Esophagus squamous epithelium (tissue), 5 donors: ENCODE measurements at regions not wholly inside any gene's neighbourhood (a gene's known extent, or its start where the extent isn't known, plus 50 kb on each side); places are given as distances from the start of the nearest gene placed in this dataset.

Experiments used
- DNase-seq: peaks from one replicate; lab custom pipeline; 2025; lab: John Stamatoyannopoulos, UW
- H3K27ac ChIP-seq, 4 donors: fragments of 200-600 bp; sonication (generic); one replicate each; pipeline ENCODE4 v1.5.1; 2016 to 2019; ENCODE audit warnings: mild to moderate bottlenecking in 1 of 4
- H3K27me3 ChIP-seq, 4 donors: fragments of 200-600 bp; sonication (generic); 1 replicate in 3 of 4; 2 replicates in 1 of 4; pipeline versions ENCODE4 v1.5.1 to v1.6.0; 2017 to 2021; ENCODE audit warnings: antibody characterized with exemption in 1 of 4
- H3K36me3 ChIP-seq, 3 donors: fragments of 200-600 bp; sonication (generic); one replicate each; pipeline ENCODE4 v1.5.1; 2016 to 2019
- H3K4me1 ChIP-seq, 3 donors: fragments of 200-600 bp; sonication (generic); one replicate each; pipeline ENCODE4 v1.5.1; 2017 to 2019
- H3K4me3 ChIP-seq, 4 donors: fragments of 200-600 bp; sonication (generic); 1 replicate in 3 of 4; 2 replicates in 1 of 4; pipeline ENCODE4 v1.5.1; 2016 to 2019; ENCODE audit warnings: mild to moderate bottlenecking in 2 of 4, moderate library complexity in 1 of 4
- H3K9me3 ChIP-seq, 3 donors: fragments of 200-600 bp; sonication (generic); one replicate each; pipeline ENCODE4 v1.5.1; 2016 to 2019
- POLR2A ChIP-seq, 4 donors: fragments of 450-650 bp; IDR thresholded peaks; one replicate each; pipeline ENCODE4 v1.6.1; 2017; ENCODE audit warnings: antibody characterized with exemption in 4 of 4, mild to moderate bottlenecking in 4 of 4, moderate library complexity in 3 of 4
- WGBS, 2 donors: methylation state at CpG; one replicate each; pipeline ENCODE4 v1.1.5; 2018; 5-methylcytosine and 5-hydroxymethylcytosine counted together
- intact Hi-C: fragments of 100-400 bp; cut with DNase I; formaldehyde crosslinking; loops from one replicate; pipeline ENCODE4 v1.15.0; 2022
- TF ChIP-seq, protein P1 (sequence below), 6 experiments: fragments of 450-650 bp in 4 of 6; fragments of 200-600 bp in 2 of 6; sonication (generic) in 2 of 6; IDR thresholded peaks; one replicate each; pipeline ENCODE4 v1.5.1; 2016 to 2019; ENCODE audit warnings: antibody characterized with exemption in 6 of 6, mild to moderate bottlenecking in 4 of 6, moderate library complexity in 4 of 6
- donor health status: DM: yes; HTN: yes; CAD: no.

DNA sequence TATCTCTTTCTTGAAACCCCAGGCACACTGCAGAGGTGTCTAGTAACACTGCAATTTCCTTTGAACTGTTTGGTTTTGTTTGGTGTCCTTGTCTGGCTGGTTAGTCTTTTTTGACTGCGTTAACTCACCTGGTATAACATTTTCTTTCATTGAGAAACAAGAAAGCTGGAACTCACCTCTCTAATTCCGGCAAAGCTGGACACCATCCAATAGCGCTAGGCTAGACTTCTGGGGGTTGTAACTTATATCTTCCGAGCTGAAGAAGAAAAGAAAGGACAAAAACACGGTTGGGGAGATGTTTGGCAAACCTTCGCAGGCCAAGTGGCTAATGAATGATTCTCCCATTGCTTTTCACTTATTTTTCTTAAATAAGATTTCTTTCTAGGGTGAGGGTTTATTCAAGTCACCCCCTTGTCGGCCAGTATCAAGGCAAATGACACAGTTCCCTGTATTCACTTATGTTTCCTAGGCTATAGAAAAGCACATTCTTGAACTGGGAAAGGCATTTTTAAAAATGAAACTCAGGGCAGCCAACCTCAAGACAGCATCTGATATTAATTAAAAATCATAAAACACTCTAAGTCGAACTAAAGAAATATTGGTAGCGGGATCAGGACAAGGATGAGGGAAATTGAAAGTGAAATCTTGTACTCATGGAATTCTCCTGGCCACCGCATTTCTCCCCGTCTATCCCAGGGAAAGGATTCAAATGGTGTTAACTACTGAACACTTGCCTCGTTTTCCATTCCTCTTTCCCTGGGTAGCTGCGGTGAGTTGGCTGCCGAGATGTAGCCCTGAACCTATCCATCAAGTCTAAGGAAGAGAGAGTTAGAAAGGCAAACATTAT, 95.9 kb upstream of the ZFHX3 start:
- WGBS, 2 donors: 24 to 37% methylated on average over 14 of the region's 14 CpGs
- Histone ChIP-seq H3K36me3 (no peaks in the 10 kb centered on the region), H3K4me1 (peaks cover 0 to 10% (median 0%) of the 10 kb centered on the region in 3 donors), H3K27me3 (peaks cover 0 to 11% (median 0%) of the 10 kb centered on the region in 4 donors), H3K27ac (peak overlapping the region in 3 of 4 donors; percentile 34 to 59 (median 46)), H3K4me3 (peak overlapping the region in 3 of 4 donors; percentile 14 to 56 (median 28)), H3K9me3 (no peaks in the 10 kb centered on the region)
- DNase-seq: no peak
- intact Hi-C loops: no loop called here
- TF ChIP-seq, protein P1, sequence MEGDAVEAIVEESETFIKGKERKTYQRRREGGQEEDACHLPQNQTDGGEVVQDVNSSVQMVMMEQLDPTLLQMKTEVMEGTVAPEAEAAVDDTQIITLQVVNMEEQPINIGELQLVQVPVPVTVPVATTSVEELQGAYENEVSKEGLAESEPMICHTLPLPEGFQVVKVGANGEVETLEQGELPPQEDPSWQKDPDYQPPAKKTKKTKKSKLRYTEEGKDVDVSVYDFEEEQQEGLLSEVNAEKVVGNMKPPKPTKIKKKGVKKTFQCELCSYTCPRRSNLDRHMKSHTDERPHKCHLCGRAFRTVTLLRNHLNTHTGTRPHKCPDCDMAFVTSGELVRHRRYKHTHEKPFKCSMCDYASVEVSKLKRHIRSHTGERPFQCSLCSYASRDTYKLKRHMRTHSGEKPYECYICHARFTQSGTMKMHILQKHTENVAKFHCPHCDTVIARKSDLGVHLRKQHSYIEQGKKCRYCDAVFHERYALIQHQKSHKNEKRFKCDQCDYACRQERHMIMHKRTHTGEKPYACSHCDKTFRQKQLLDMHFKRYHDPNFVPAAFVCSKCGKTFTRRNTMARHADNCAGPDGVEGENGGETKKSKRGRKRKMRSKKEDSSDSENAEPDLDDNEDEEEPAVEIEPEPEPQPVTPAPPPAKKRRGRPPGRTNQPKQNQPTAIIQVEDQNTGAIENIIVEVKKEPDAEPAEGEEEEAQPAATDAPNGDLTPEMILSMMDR (IDR thresholded peaks at IDR 0.05): no peak
- no peak for TF ChIP-seq POLR2A (IDR thresholded peaks at IDR 0.05)

DNA sequence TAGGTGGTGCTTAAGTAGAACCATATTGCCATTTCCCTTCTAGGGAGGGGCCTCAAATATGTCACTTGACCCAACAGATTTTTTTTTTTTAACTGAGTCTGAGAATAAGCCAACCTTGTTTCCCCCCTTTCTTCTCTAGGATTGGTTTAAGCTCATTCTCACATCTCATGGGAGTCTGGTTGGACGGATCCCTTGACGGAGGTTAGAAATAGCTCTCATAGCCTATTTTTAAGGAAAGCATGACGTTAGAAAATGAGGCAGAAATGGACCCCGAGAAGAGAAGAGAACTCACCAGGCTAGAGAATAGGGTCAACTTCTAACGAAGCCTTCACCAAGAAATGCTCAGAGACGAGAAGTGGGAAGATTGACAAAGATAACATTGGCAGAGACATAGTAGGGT, 95.1 kb upstream of the ZFHX3 start:
- TF ChIP-seq POLR2A (IDR thresholded peaks at IDR 0.05): no peak
- H3K27me3 ChIP-seq: peaks cover 0 to 11% (median 0%) of the 10 kb centered on the region in 4 donors
- DNase-seq: no peak
- H3K36me3 ChIP-seq: no peaks in the 10 kb centered on the region
- peaks cover 0 to 10% (median 0%) of the 10 kb centered on the region in 3 donors for H3K4me1 ChIP-seq
- intact Hi-C loops: no loop called here
- peak overlapping the region in 1 of 4 donors; percentile 56 for H3K4me3 ChIP-seq
- WGBS, 2 donors: 70 to 77% methylated on average over 5 to 6 of the region's 6 CpGs
- H3K9me3 ChIP-seq: no peaks in the 10 kb centered on the region
- H3K27ac ChIP-seq: peak overlapping the region in 2 of 4 donors; percentile 28 to 59

DNA sequence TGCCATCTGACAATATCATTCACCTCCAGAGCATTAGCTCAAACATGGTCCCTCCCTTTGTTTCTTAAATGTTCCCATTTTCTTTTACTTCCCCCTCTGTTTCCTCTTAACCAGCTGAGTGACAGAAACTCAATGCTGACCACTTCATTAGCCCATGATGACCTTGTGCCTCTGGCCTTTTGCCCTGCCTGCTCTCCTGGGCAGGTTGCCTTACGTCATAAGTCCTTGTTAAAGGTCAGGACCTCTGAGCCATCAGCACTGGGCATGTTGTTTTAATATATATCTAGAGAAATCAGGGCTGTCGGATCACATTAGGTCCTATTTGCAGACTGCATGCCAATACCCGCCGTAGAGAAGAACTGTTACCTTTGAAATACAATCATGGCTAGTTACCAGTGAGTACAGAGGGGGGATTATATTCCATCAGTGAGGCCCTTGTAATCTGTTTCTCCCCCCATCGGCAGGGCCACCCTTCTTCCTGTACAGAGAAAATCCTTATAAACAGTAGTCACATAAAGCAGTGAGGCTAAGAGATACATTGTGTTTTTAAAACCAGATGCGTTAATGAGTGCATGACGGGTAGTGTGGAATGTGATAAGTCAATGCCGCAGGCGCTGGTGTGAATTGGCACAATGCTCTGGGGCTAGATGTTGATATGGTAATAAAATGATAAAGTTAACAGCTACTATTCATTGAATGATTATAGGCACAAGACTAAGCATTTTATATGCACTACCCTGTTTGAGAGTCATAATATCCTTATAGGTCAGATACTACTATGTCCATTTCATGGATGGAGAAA, 94.3 kb upstream of the ZFHX3 start:
- H3K4me1 ChIP-seq: peaks cover 0 to 10% (median 0%) of the 10 kb centered on the region in 3 donors
- H3K27ac ChIP-seq: no peak overlapping the region
- no peak overlapping the region for H3K4me3 ChIP-seq
- no peaks in the 10 kb centered on the region for H3K36me3 ChIP-seq
- H3K9me3 ChIP-seq: no peaks in the 10 kb centered on the region
- TF ChIP-seq, protein P1 (IDR thresholded peaks at IDR 0.05): no peak
- TF ChIP-seq POLR2A (IDR thresholded peaks at IDR 0.05): no peak
- peaks cover 0 to 11% (median 0%) of the 10 kb centered on the region in 4 donors for H3K27me3 ChIP-seq
- DNase-seq: no peak
- WGBS, 2 donors: 74 to 82% methylated on average over 7 to 9 of the region's 9 CpGs
- intact Hi-C loops: no loop called here

DNA sequence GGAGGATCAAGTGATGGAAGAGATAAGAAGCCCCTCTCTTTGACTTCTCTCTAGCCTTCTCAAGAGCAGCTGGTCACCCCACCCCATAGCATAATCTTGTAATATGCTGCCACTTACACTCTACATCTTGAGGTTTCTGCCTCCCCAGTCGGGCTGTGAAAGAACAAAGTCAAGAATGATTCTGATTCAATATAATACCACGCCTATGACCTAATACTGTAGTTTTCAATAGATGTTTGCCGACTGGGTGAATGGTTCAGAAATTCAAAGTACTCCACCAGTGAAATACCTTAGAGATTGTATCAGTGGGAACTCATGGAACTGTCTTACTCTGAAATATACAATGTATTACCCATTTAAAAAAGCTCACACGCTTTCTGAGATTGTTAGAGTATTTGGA, 93.0 kb upstream of the ZFHX3 start:
- Histone ChIP-seq H3K27ac (no peak overlapping the region), H3K4me3 (no peak overlapping the region), H3K4me1 (peaks cover 0 to 10% (median 0%) of the 10 kb centered on the region in 3 donors), H3K9me3 (no peaks in the 10 kb centered on the region), H3K36me3 (no peaks in the 10 kb centered on the region), H3K27me3 (peaks cover 0 to 11% (median 0%) of the 10 kb centered on the region in 4 donors)
- no peak for DNase-seq
- no peak for TF ChIP-seq POLR2A (IDR thresholded peaks at IDR 0.05)
- TF ChIP-seq, protein P1 (IDR thresholded peaks at IDR 0.05): no peak
- WGBS, 2 donors: 56 to 59% methylated on average over 4 of the region's 4 CpGs
- intact Hi-C loops: no loop called here

DNA sequence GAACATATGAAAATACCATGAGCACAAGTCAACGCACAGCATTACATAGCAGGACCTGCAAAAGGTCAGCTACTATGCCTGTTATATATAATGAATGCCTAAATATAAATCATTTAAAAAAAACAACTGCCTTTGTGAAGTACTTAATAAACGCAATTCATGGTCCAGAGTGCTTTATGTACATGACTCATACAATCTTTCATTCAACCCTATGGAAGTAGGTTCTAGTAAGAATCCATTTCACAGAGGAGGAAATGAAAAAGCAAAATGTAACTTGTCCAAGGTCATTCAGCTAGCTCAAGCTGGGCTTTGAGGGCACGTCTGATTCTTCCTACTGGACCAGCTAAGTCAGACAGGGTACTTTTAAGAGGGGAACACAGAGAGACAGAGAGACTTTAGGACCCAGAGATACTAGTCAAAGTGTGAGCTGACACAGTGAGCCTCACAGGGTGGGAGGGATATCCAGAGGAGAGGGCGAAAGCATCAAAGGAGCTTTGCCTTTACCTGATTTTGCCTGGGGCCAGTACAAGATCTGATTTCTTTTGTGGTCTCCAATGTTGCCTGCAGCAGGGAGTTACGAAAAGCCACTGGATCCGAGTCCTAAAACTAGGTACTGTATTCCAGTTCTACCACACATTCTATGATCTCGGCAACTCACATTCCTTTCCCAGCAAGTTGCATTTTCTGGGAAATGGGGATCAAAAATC, 83.4 kb upstream of the ZFHX3 start:
- DNase-seq: no peak
- Histone ChIP-seq H3K27me3 (no peaks in the 10 kb centered on the region), H3K4me3 (no peak overlapping the region), H3K36me3 (no peaks in the 10 kb centered on the region), H3K27ac (no peak overlapping the region), H3K9me3 (no peaks in the 10 kb centered on the region), H3K4me1 (no peaks in the 10 kb centered on the region)
- intact Hi-C loops: no loop called here
- TF ChIP-seq, protein P1 (IDR thresholded peaks at IDR 0.05): no peak
- no peak for TF ChIP-seq POLR2A (IDR thresholded peaks at IDR 0.05)
- 50 to 55% methylated on average over 7 of the region's 7 CpGs for WGBS, 2 donors
